AG09319 (cell line): ENCODE measurements at regions not wholly inside any gene's neighbourhood (a gene's known extent, or its start where the extent isn't known, plus 50 kb on each side); places are given as distances from the start of the nearest gene placed in this dataset.

ENCODE experiments used
- DNase-seq: peaks from one replicate; pipeline ENCODE4 v3.0.0-alpha.2; 2010; ENCODE audit warnings: low read depth; ENCODE audit errors: extremely low read depth
- CTCF ChIP-seq: IDR thresholded peaks from 2 replicates; pipeline ENCODE4 v1.5.1; 2011; ENCODE audit warnings: low read depth, mild to moderate bottlenecking, inconsistent platforms, low read length, moderate library complexity

GRCh38 chr5:4879075-4879474 is 261.1 kb upstream of the ADAMTS16 start:
- TF ChIP-seq CTCF, result no peak
- no peak for DNase-seq

DNA sequence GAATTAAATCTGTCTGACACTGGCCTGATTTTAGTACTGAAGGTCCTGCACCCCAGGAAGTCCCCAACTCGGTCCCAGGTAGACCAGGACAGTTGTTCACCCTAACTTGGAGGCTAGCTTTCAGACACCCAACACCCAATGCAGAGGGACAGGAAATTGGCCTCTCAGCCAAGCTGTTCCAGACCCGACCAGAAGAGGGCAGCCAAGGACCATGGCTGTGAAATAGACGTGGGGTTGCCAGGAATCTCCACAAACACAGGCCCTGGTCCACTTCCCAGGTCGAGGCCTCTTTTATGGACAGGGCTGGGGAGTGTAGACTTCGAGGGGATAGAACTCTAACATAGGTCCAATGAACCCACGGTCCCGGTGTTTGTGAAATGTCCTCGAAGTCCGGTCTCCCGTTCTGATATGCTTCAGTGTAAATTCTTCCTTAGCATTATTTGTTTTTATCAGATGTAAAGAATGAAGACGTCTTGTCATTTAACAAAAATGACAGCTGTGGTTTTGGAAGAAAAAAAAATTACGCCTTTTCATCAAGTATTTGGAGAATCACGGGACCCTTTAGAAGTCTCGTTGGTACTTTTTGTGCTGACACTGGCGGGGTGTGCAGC is 260.3 kb upstream of the ADAMTS16 start:
- peak; percentile 18 for DNase-seq
- TF ChIP-seq CTCF, result peak; percentile 91

DNA sequence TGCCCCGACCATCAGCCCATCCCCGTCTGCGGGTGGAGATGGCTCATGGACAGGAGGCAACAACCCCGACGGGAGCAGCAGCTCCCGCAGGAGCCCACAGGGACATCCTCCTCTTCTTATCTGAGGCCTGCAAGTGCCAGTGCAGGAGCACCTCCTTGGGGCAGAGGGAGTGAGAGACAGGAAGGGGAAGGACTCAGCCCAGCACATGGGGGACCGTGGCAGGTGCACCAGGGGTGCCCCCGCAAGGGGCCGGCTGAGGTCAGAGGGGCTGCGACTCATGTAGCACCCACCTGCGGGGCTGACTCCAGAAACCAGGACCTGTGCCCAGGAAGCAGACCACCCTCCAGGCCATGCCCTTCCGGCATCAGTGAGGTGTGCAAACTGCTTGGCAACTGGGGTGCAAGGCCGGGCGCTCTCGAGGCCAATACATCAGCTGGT is 259.8 kb upstream of the ADAMTS16 start:
- no peak for DNase-seq

DNA sequence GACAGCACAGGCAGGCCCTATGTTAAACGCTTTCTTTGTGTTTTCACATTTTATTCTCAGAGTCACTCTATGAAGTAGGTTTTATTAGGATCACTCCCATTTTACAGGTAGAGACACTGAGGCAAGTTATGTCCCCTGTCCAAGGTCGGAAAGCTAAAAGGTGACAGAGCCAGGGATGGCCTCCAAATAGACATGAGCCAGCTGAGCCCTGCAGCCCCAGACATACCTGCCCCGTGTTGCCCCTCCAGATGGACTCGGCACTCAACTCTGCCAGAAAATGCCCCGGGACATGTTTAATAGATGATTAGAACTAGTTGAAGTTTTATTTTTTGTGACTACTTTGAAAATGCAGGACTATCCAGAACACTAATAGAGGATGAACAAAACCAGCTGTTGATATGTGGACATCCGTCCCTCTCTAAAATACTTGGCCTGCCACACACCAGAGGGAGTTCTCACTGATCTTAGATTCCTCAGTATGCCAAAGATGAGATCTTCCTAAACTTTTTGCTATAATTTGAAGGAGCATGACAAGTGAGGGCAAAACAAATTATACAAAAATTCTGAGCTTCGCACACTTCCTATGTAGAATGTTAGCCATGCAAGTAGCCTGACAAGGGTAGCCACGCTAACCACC is 258.6 kb upstream of the ADAMTS16 start:
- DNase-seq, result no peak

More for the DNA sequence above, 259.8 kb upstream of the ADAMTS16 start:
- no peak for TF ChIP-seq CTCF

GRCh38 chr5:4882186-4882585 is 257.9 kb upstream of the ADAMTS16 start:
- no peak for TF ChIP-seq CTCF
- no peak for DNase-seq

More for the DNA sequence above, 258.6 kb upstream of the ADAMTS16 start:
- TF ChIP-seq CTCF, result no peak

DNA sequence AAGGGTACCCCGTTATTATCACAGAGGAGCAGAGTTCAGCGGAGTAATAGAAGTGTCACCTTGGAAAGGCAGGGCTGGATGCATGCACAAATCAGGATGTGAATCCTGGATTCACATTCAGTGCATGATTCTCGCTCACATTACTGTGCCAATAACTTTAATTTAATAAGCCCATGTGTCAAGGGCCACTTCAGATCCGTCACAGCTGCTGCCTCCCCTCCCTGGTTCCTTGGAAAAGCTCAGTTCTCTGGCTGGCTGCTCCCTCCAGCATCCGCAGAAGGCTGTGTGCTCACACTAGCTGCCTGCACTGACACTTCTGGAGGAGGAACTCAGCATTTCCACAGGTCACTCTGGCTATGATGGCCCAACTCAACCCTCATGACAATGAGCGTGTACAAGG is 256.8 kb upstream of the ADAMTS16 start:
- no peak for DNase-seq
- no peak for TF ChIP-seq CTCF

- DNase-seq, result no peak
- TF ChIP-seq CTCF, result no peak
Observed at GRCh38 chr5:4893063-4893744, 246.9 kb upstream of the ADAMTS16 start.
